GM18520 (cell line): ENCODE measurements at regions not wholly inside any gene's neighbourhood (a gene's known extent, or its start where the extent isn't known, plus 50 kb on each side); places are given as distances from the start of the nearest gene placed in this dataset.
"Not testable (repeated sequence)": the region's sequence is repeated elsewhere in the genome, so short reads cannot be mapped to it uniquely, and the experiment has no call there.

Experiments used
- ATAC-seq: cut with Tn5 transposase; IDR thresholded peaks from one replicate; pipeline ENCODE4 v1.9.1; 2021; ENCODE audit not compliant: unreplicated experiment

DNA sequence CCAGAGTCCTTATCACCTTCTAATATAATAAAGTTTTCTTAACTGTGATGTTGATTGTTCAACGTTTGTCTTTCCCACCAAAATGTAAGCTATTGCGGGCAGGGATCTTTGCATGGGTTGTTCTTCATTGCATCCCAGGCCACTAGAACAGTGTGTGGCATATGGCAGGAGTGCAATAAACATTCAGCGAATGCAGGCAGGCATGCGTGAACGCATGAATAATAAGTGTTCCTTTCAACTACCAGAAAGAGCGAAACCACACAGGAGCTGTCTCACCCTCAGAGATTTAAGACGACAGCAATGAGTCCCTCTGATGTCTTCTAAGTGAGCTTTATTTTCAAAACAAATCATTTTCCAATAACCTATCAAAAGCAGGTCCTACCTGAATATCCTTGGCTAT is 2693.1 kb upstream of the TPTE start:
- not testable (repeated sequence) for ATAC-seq

DNA sequence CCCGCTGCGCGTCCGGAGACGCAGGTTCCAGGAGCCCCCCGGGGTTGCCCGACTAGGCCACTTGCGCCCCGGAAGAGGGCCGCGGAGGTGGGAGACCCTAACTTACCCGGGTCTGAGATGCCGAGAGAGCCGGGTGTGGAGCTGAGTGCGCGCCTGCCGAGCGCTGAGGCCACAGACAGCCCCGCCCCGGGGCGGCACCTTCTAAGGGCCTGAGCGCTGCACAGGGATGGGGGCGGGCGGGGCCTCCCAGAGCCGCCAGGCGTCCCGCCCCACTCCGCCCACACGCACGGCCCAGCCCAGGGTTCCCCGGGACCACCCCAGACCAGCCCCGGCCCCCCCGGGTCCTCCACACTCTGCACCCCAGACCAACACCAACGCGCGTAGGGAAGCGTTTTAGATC is 2692.0 kb upstream of the TPTE start:
- ATAC-seq = not testable (repeated sequence)

DNA sequence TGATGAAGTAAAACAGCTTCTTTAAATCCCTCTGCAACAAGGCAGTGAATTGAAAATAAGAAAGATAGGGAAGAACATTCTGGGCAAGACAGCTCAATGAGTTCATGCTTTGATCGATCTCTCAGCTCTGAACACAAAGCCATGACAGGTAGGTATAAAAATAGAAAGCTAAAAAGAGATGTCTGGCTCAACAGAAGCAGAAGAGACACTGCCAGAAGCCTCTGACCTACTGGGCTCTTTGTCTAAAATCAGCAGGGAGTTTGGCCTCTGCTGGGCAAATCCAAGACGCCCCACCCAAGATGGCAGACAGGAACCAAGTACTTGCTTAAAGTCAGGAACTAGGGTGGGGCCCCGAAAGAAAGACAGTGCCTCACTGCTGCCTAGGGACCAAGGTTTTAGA is 2684.1 kb upstream of the TPTE start:
- not testable (repeated sequence) for ATAC-seq

DNA sequence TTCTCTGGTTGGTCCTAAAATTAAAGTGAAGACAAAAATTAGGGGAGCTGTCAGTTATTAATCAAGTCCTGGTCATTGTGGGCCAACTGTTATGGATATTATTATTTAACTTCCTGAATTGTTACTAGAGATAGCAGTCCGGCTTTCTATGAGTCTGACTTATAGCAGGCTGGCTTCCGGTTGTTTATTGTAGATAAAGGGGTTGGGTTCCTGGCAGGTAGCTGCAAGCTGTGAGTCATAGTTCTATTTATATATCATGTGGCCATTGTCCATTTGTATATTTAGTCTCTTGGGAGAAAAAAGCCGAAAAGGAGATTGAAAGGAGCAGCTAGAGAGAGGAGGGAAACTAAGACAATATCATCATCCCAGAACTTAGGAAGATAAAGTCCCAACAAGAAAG is 2668.0 kb upstream of the TPTE start:
- not testable (repeated sequence) for ATAC-seq

DNA sequence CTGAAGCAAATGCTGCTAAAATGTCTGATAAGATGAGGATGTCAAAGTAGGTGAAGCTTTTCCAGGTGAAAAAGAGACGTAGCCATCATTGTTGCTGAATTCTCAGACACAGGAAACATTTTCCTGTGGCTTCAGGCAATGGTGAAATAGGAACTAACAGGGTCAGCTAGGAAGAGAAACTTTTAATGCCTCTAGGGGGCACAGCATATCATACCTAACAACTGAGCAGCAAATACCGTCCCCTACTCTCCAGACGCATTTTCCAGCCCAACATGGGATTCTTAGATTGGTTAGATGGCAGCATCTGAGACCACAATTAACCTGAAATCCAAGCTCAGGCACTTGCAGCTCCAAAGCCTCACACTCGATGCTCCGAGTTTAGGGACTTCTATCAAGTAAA is 2667.5 kb upstream of the TPTE start:
- ATAC-seq = not testable (repeated sequence)
